A673 (cell line): ENCODE measurements at regions not wholly inside any gene's neighbourhood (a gene's known extent, or its start where the extent isn't known, plus 50 kb on each side); places are given as distances from the start of the nearest gene placed in this dataset.

Source experiments
- BruUV-seq: library from RNA; stranded (reverse); fragments of 400-500 nt; replicated peaks from 2 replicates; lab custom pipeline; 2021; lab: Mats Ljungman, UMichigan
- CTCF ChIA-PET: fragments of 300-600 bp; sonication (Branson Sonifier 250); formaldehyde crosslinking; loops from one replicate; lab custom pipeline; 2022; ENCODE audit warnings: antibody characterized with exemption; lab: Charles Lee
- POLR2A ChIA-PET: fragments of 300-600 bp; sonication (Branson Sonifier 250); formaldehyde crosslinking; loops from one replicate; lab custom pipeline; 2022; ENCODE audit warnings: antibody characterized with exemption; ENCODE audit not compliant: low non-redundant PET; lab: Charles Lee
- DNase-seq: peaks from one replicate; pipeline ENCODE4 v3.0.0-alpha.2; 2015; ENCODE audit warnings: low spot score
- H3K27ac ChIP-seq: fragments of 200-600 bp; sonication (generic); 2 replicates; pipeline ENCODE4 v1.5.1; 2016; ENCODE audit warnings: mixed run types, low read depth, mild to moderate bottlenecking, mixed read lengths, antibody characterized with exemption, low read length; ENCODE audit not compliant: poor library complexity, severe bottlenecking
- H3K27me3 ChIP-seq: fragments of 200-600 bp; sonication (generic); replicated peaks from 2 replicates; pipeline ENCODE4 v1.6.1; 2017; ENCODE audit warnings: mixed run types, low read depth, mild to moderate bottlenecking, mixed read lengths, antibody characterized with exemption, low read length; ENCODE audit not compliant: insufficient read depth, poor library complexity
- H3K36me3 ChIP-seq: fragments of 200-600 bp; sonication (generic); 2 replicates; pipeline ENCODE4 v1.6.1; 2016; ENCODE audit warnings: mixed run types, mild to moderate bottlenecking, mixed read lengths, antibody characterized with exemption, low read length; ENCODE audit not compliant: insufficient read depth, poor library complexity, severe bottlenecking
- H3K4me1 ChIP-seq: fragments of 200-600 bp; sonication (generic); 2 replicates; pipeline ENCODE4 v1.6.1; 2017; ENCODE audit warnings: mixed run types, mild to moderate bottlenecking, mixed read lengths, antibody characterized with exemption, low read length; ENCODE audit not compliant: insufficient read depth, poor library complexity, severe bottlenecking
- H3K4me3 ChIP-seq: fragments of 200-600 bp; sonication (generic); 2 replicates; pipeline ENCODE4 v1.5.1; 2016; ENCODE audit warnings: low read depth, mixed run types, mild to moderate bottlenecking, mixed read lengths, low read length; ENCODE audit not compliant: poor library complexity, severe bottlenecking
- H3K9me3 ChIP-seq: fragments of 200-600 bp; sonication (generic); 2 replicates; pipeline ENCODE4 v1.6.1; 2016; ENCODE audit warnings: mixed run types, low read depth, mild to moderate bottlenecking, mixed read lengths, antibody characterized with exemption, low read length; ENCODE audit not compliant: poor library complexity, severe bottlenecking
- CTCF ChIP-seq: fragments of 300-800, 200-600 bp; sonication (generic); conservative IDR thresholded peaks from 2 replicates; pipeline ENCODE4 v1.5.1; 2017; ENCODE audit warnings: low read depth, mild to moderate bottlenecking, antibody characterized with exemption, low read length, moderate library complexity, mixed read lengths
- EZH2 ChIP-seq: fragments of 200-600 bp; sonication (generic); IDR thresholded peaks from 2 replicates; pipeline ENCODE4 v1.6.1; 2017; ENCODE audit warnings: borderline replicate concordance, low read depth, mild to moderate bottlenecking, mixed read lengths, antibody characterized with exemption, low read length; ENCODE audit not compliant: poor library complexity, severe bottlenecking
- intact Hi-C: fragments of 100-400 bp; cut with micrococcal nuclease; formaldehyde crosslinking; loops from one replicate; pipeline ENCODE4 v1.10.0; 2022; ENCODE audit not compliant: unreplicated experiment

DNA sequence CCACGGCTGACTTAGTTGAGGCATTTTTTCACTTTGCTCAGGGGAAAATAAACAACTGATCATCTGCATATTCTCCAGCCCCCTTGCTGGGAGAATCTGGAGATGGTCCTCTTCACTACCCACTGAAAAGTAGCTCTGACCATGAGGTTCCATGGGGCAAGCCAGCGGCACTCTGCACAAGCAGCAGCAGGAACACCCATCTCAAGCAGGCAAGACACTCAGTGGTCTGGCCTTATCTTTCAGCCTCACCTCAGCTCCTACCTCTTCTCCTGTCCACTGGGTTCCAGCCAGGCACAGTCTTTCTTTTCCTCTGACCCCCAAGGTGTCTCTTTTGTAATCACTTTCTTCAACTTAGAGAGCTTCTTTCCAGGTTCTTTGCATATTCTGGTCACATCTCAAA lies 280.8 kb upstream of the GRIA1 start:
- intact Hi-C loops, result no loop called here
- Histone ChIP-seq H3K4me3 (no peak overlapping the region), H3K27ac (no peak overlapping the region), H3K9me3 (no peaks in the 10 kb centered on the region), H3K4me1 (peaks cover 3% of the 10 kb centered on the region), H3K27me3 (peaks cover 10% of the 10 kb centered on the region), H3K36me3 (no peaks in the 10 kb centered on the region)
- CTCF ChIA-PET, result no interaction called here
- DNase-seq, result no peak
- BruUV-seq, result no TSS peak
- POLR2A ChIA-PET, result no interaction called here
- TF ChIP-seq CTCF, result no peak
- TF ChIP-seq EZH2, result no peak

- Histone ChIP-seq H3K9me3 (no peaks in the 10 kb centered on the region), H3K27ac (no peak overlapping the region), H3K4me3 (no peak overlapping the region), H3K36me3 (no peaks in the 10 kb centered on the region), H3K4me1 (peaks cover 3% of the 10 kb centered on the region), H3K27me3 (peaks cover 4% of the 10 kb centered on the region)
- intact Hi-C loops, result no loop called here
- ChIA-PET CTCF (no interaction called here), POLR2A (no interaction called here)
- no peak for DNase-seq
- TF ChIP-seq CTCF (no peak), EZH2 (no peak)
- no TSS peak for BruUV-seq
These were observed 279.4 kb upstream of the GRIA1 start for GRCh38 chr5:153211076-153211475.

DNA sequence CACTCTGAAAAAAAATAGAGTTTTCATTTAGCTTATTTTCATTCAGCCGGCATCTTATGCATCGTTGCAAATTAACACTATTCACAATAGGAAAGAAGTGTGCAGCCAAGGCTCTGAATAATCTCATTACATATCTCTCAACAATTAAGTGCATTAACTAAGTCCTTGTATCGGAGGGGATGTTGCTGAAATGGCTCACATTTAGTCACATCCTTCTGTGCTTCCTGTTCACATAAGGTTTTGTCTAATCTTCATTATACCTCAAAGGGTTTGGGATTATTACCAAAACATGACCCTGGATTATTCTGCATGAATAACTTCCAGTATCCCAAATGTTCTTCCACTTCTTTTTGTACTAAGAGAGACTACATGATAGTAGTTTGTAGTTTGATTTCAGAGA lies 278.0 kb upstream of the GRIA1 start:
- POLR2A ChIA-PET, result no interaction called here
- Histone ChIP-seq H3K4me1 (peaks cover 3% of the 10 kb centered on the region), H3K36me3 (no peaks in the 10 kb centered on the region), H3K4me3 (no peak overlapping the region), H3K9me3 (no peaks in the 10 kb centered on the region), H3K27me3 (no peaks in the 10 kb centered on the region), H3K27ac (no peak overlapping the region)
- no TSS peak for BruUV-seq
- TF ChIP-seq EZH2 (no peak), CTCF (no peak)
- peak; percentile 72 for DNase-seq
- CTCF ChIA-PET, result no interaction called here
- intact Hi-C loops, result no loop called here
